ENCODE measurements at regions not wholly inside any gene's neighbourhood (a gene's known extent, or its start where the extent isn't known, plus 50 kb on each side); places are given as distances from the start of the nearest gene placed in this dataset.
A peak's percentile ranks its signal among the peaks of the same experiment; 100 is the strongest.

GRCh38 chr3:154571553-154572226 lies 141.7 kb upstream of the GPR149 start:
- DNase-seq (ENCODE audit: low spot score): no peak

GRCh38 chr3:154568064-154568463 lies 138.1 kb upstream of the GPR149 start:
- DNase-seq (ENCODE audit: low spot score): no peak

- no peak for DNase-seq (ENCODE audit: low spot score)
Measured at GRCh38 chr3:154559623-154560022, 129.6 kb upstream of the GPR149 start.

- peak; percentile 14 for DNase-seq (ENCODE audit: low spot score)
Measured at GRCh38 chr3:154552338-154552737, 122.3 kb upstream of the GPR149 start.

GRCh38 chr3:154549391-154549790 lies 119.4 kb upstream of the GPR149 start:
- DNase-seq (ENCODE audit: low spot score): no peak

- DNase-seq (ENCODE audit: low spot score): no peak
Measured at GRCh38 chr3:154548341-154548740, 118.4 kb upstream of the GPR149 start.

GRCh38 chr3:154542837-154543236 lies 112.8 kb upstream of the GPR149 start:
- DNase-seq (ENCODE audit: low spot score): no peak

- DNase-seq (ENCODE audit: low spot score): peak; percentile 65
Measured at GRCh38 chr3:154540950-154541604, 111.1 kb upstream of the GPR149 start.

- peak; percentile 71 for DNase-seq (ENCODE audit: low spot score)
Measured at GRCh38 chr3:154538566-154539360, 108.8 kb upstream of the GPR149 start.

GRCh38 chr3:154536751-154537150 lies 106.8 kb upstream of the GPR149 start:
- DNase-seq (ENCODE audit: low spot score): no peak

GRCh38 chr3:154522036-154522602 lies 92.1 kb upstream of the GPR149 start:
- no peak for DNase-seq (ENCODE audit: low spot score)

- DNase-seq (ENCODE audit: low spot score): no peak
Measured at GRCh38 chr3:154517404-154517803, 87.4 kb upstream of the GPR149 start.

GRCh38 chr3:154515921-154516320 lies 85.9 kb upstream of the GPR149 start:
- no peak for DNase-seq (ENCODE audit: low spot score)

GRCh38 chr3:154510780-154511179 lies 80.8 kb upstream of the GPR149 start:
- DNase-seq (ENCODE audit: low spot score): no peak

- DNase-seq (ENCODE audit: low spot score): no peak
Measured at GRCh38 chr3:154507727-154508126, 77.7 kb upstream of the GPR149 start.

- no peak for DNase-seq (ENCODE audit: low spot score)
Measured at GRCh38 chr3:154496978-154497377, 67.0 kb upstream of the GPR149 start.

- no peak for DNase-seq (ENCODE audit: low spot score)
Measured at GRCh38 chr3:154496540-154496939, 66.5 kb upstream of the GPR149 start.

- no peak for DNase-seq (ENCODE audit: low spot score)
Measured at GRCh38 chr3:154486949-154487348, 57.0 kb upstream of the GPR149 start.

- DNase-seq (ENCODE audit: low spot score): no peak
Measured at GRCh38 chr3:154482507-154482906, 52.5 kb upstream of the GPR149 start.

- no peak for DNase-seq (ENCODE audit: low spot score)
Measured at GRCh38 chr3:154480033-154480432, 50.0 kb upstream of the GPR149 start.
